ENCODE measurements at regions not wholly inside any gene's neighbourhood (a gene's known extent, or its start where the extent isn't known, plus 50 kb on each side); places are given as distances from the start of the nearest gene placed in this dataset.

DNA sequence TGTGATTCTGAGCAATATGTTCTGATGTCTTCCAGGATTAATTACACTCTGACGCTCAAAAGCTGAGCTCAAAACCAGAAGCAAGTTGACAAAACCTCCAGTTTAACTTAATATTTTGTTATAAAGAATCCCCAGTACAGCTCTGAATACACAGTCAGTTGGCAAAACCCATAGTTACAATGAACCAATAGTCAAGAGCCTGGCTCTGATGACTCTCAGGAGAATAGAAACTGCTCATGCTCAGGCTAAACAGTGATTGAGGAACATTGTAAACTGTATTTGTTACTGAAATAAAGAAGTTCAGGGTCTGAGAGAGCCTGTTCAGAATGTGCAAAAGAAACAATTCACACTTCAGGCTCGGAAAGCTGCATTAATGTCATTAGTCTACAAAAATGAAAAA is 1565.9 kb downstream of the SUCLG1 start:
- Histone ChIP-seq H4K20me1 (ENCODE audit: insufficient read depth) (no peaks in the 10 kb centered on the region), H3K4me1 (ENCODE audit: insufficient read depth) (no peaks in the 10 kb centered on the region), H3K4me2 (ENCODE audit: unreplicated experiment) (no peak overlapping the region), H3K9me3 (ENCODE audit: low read depth) (no peaks in the 10 kb centered on the region), H3K27me3 (replicated peaks; ENCODE audit: insufficient read depth) (no peaks in the 10 kb centered on the region), H3K27ac (no peak overlapping the region), H3K9me2 (ENCODE audit: insufficient read depth) (no peaks in the 10 kb centered on the region), H3F3A (ENCODE audit: insufficient read depth) (no peaks in the 10 kb centered on the region), H2AFZ (no peak overlapping the region), H3K4me3 (no peak overlapping the region), H3K9ac (no peak overlapping the region), H3K79me2 (ENCODE audit: insufficient read depth) (no peaks in the 10 kb centered on the region), H3K36me3 (ENCODE audit: low read depth) (no peaks in the 10 kb centered on the region)
- no peak for DNase-seq
- TF ChIP-seq EZH2 (IDR thresholded peaks at IDR 0.05; ENCODE audit: insufficient read depth, poor library complexity, severe bottlenecking) = no peak
- no peak for TF ChIP-seq EZH2phosphoT487 (IDR thresholded peaks at IDR 0.05; ENCODE audit: insufficient read depth, low read depth)
- 16 to 21% methylated on average over 2 of the region's 2 CpGs for WGBS, 2 experiments (ENCODE audit: low coverage in 1 of 2, low lambda C conversion rate in 2 of 2, missing lambda C conversion rate in 2 of 2)
- in situ Hi-C loops (cut with MboI) = no loop called here

DNA sequence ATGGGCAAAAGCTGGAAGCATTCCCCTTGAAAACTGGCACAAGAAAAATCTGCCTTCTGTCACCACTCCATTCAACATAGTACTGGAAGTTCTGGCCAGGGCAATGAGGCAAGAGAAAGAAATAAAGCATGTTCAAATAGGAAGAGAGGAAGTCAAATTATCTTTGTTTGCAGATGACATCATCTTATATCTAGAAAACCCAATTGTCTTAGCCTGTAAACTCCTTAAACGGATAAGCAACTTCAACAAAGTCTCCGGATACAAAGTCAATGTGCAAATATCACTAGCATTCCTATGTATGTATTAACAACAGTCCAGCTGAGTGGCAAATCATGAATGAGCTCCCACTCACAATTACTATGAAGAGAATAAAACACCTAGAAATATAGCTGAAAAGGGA is 1579.3 kb downstream of the SUCLG1 start:
- WGBS, 2 experiments (ENCODE audit: low coverage in 1 of 2, low lambda C conversion rate in 2 of 2, missing lambda C conversion rate in 2 of 2) = 33 to 34% methylated on average over 2 of the region's 2 CpGs
- no peaks in the 10 kb centered on the region for H3F3A ChIP-seq (ENCODE audit: insufficient read depth)
- no peaks in the 10 kb centered on the region for H3K36me3 ChIP-seq (ENCODE audit: low read depth)
- H3K4me3 ChIP-seq = no peak overlapping the region
- in situ Hi-C loops (cut with MboI) = no loop called here
- TF ChIP-seq EZH2phosphoT487 (IDR thresholded peaks at IDR 0.05; ENCODE audit: insufficient read depth, low read depth) (no peak), EZH2 (IDR thresholded peaks at IDR 0.05; ENCODE audit: insufficient read depth, poor library complexity, severe bottlenecking) (no peak)
- H2AFZ ChIP-seq = no peak overlapping the region
- no peak overlapping the region for H3K4me2 ChIP-seq (ENCODE audit: unreplicated experiment)
- no peak for DNase-seq
- H3K79me2 ChIP-seq (ENCODE audit: insufficient read depth) = no peaks in the 10 kb centered on the region
- no peaks in the 10 kb centered on the region for H3K4me1 ChIP-seq (ENCODE audit: insufficient read depth)
- H3K27ac ChIP-seq = no peak overlapping the region
- no peaks in the 10 kb centered on the region for H3K27me3 ChIP-seq (replicated peaks; ENCODE audit: insufficient read depth)
- H3K9ac ChIP-seq = no peak overlapping the region
- no peaks in the 10 kb centered on the region for H4K20me1 ChIP-seq (ENCODE audit: insufficient read depth)
- H3K9me2 ChIP-seq (ENCODE audit: insufficient read depth) = no peaks in the 10 kb centered on the region
- H3K9me3 ChIP-seq (ENCODE audit: low read depth) = no peaks in the 10 kb centered on the region

DNA sequence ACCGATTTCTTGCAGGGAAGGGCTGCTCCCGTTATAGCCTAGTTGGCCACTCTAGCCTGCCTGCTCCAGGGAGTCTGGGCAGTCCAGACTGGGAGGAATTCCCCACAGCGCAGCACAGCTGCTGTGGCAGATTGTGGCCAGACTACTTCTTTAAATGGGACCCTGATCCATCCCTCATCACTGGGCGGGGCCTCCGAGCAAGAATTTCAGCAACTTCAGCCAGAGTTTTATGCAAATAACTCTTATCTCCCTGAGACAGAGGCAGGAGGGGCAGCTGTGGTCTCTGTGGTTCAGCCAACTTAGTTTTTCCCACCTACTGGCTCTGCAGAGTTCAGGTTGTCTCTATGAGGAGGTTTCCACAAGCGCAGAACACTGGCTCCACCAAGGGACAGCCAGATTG is 1583.2 kb downstream of the SUCLG1 start:
- H2AFZ ChIP-seq = no peak overlapping the region
- no peaks in the 10 kb centered on the region for H3K4me1 ChIP-seq (ENCODE audit: insufficient read depth)
- H4K20me1 ChIP-seq (ENCODE audit: insufficient read depth) = no peaks in the 10 kb centered on the region
- in situ Hi-C loops (cut with MboI) = no loop called here
- WGBS, 2 experiments (ENCODE audit: low coverage in 1 of 2, low lambda C conversion rate in 2 of 2, missing lambda C conversion rate in 2 of 2) = 31 to 37% methylated on average over 6 of the region's 6 CpGs
- no peaks in the 10 kb centered on the region for H3F3A ChIP-seq (ENCODE audit: insufficient read depth)
- H3K4me3 ChIP-seq = no peak overlapping the region
- no peak overlapping the region for H3K9ac ChIP-seq
- H3K4me2 ChIP-seq (ENCODE audit: unreplicated experiment) = no peak overlapping the region
- no peaks in the 10 kb centered on the region for H3K79me2 ChIP-seq (ENCODE audit: insufficient read depth)
- H3K36me3 ChIP-seq (ENCODE audit: low read depth) = no peaks in the 10 kb centered on the region
- no peaks in the 10 kb centered on the region for H3K9me2 ChIP-seq (ENCODE audit: insufficient read depth)
- no peak overlapping the region for H3K27ac ChIP-seq
- no peaks in the 10 kb centered on the region for H3K27me3 ChIP-seq (replicated peaks; ENCODE audit: insufficient read depth)
- no peak for DNase-seq
- TF ChIP-seq EZH2 (IDR thresholded peaks at IDR 0.05; ENCODE audit: insufficient read depth, poor library complexity, severe bottlenecking) (no peak), EZH2phosphoT487 (IDR thresholded peaks at IDR 0.05; ENCODE audit: insufficient read depth, low read depth) (no peak)
- H3K9me3 ChIP-seq (ENCODE audit: low read depth) = peaks cover 8% of the 10 kb centered on the region

DNA sequence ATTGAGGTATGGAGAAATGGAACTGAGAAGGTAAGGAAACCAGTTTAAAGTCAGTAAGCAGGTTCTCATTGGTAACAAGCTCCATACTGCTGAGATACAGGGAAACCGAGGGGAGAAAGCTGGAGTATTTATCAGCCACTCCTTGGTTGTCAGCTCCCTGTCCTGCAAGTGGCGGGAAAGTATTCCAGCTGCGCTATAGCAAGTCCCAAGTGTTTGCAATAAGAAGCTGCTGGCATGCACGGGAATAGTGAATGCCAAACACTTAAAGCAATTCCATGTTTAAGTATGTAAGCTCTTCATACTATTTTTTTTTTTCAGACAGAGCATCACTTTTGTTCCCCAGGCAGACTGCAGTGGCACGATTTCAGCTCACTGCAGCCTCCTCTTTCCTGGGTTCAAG is 1601.1 kb downstream of the SUCLG1 start:
- H3F3A ChIP-seq (ENCODE audit: insufficient read depth) = no peaks in the 10 kb centered on the region
- 12 to 14% methylated on average over 5 of the region's 5 CpGs for WGBS, 2 experiments (ENCODE audit: low coverage in 1 of 2, low lambda C conversion rate in 2 of 2, missing lambda C conversion rate in 2 of 2)
- no peaks in the 10 kb centered on the region for H3K9me3 ChIP-seq (ENCODE audit: low read depth)
- H4K20me1 ChIP-seq (ENCODE audit: insufficient read depth) = no peaks in the 10 kb centered on the region
- no peaks in the 10 kb centered on the region for H3K36me3 ChIP-seq (ENCODE audit: low read depth)
- no peak for DNase-seq
- H3K9me2 ChIP-seq (ENCODE audit: insufficient read depth) = no peaks in the 10 kb centered on the region
- no peaks in the 10 kb centered on the region for H3K4me1 ChIP-seq (ENCODE audit: insufficient read depth)
- H3K4me3 ChIP-seq = no peak overlapping the region
- TF ChIP-seq EZH2 (IDR thresholded peaks at IDR 0.05; ENCODE audit: insufficient read depth, poor library complexity, severe bottlenecking) (no peak), EZH2phosphoT487 (IDR thresholded peaks at IDR 0.05; ENCODE audit: insufficient read depth, low read depth) (no peak)
- H2AFZ ChIP-seq = no peak overlapping the region
- no peak overlapping the region for H3K27ac ChIP-seq
- in situ Hi-C loops (cut with MboI) = no loop called here
- no peak overlapping the region for H3K9ac ChIP-seq
- H3K27me3 ChIP-seq (replicated peaks; ENCODE audit: insufficient read depth) = no peaks in the 10 kb centered on the region
- no peak overlapping the region for H3K4me2 ChIP-seq (ENCODE audit: unreplicated experiment)
- H3K79me2 ChIP-seq (ENCODE audit: insufficient read depth) = no peaks in the 10 kb centered on the region

DNA sequence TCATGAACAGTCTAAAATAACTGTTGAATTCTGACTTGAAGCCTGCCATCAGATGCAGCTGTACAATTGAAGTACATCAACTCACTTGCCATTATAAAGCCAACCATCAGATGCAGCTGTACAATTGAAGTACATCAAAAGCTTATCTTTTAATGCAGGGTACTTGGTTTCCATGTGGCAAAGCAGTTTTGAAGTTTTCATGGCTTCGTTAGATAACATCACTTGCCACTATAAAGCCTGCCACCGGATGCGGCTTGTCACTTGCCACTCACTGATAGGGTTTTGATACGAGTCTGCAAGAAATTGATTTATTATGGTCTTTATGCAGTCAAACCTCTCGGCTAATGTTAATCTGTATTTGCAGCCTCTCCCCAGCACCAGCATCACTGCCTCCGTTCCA is 1605.8 kb downstream of the SUCLG1 start:
- 39 to 46% methylated on average over 6 of the region's 6 CpGs for WGBS, 2 experiments (ENCODE audit: low coverage in 1 of 2, low lambda C conversion rate in 2 of 2, missing lambda C conversion rate in 2 of 2)
- TF ChIP-seq EZH2 (IDR thresholded peaks at IDR 0.05; ENCODE audit: insufficient read depth, poor library complexity, severe bottlenecking) (no peak), EZH2phosphoT487 (IDR thresholded peaks at IDR 0.05; ENCODE audit: insufficient read depth, low read depth) (no peak)
- no peak overlapping the region for H3K27ac ChIP-seq

More for the DNA sequence above, 1605.8 kb downstream of the SUCLG1 start:
- H3K79me2 ChIP-seq (ENCODE audit: insufficient read depth) = no peaks in the 10 kb centered on the region
- H3K9me2 ChIP-seq (ENCODE audit: insufficient read depth) = no peaks in the 10 kb centered on the region
- no peak for DNase-seq
- no peak overlapping the region for H3K4me3 ChIP-seq
- in situ Hi-C loops (cut with MboI) = no loop called here
- H3K9ac ChIP-seq = no peak overlapping the region
- H4K20me1 ChIP-seq (ENCODE audit: insufficient read depth) = no peaks in the 10 kb centered on the region
- H3K4me1 ChIP-seq (ENCODE audit: insufficient read depth) = no peaks in the 10 kb centered on the region
- H3K9me3 ChIP-seq (ENCODE audit: low read depth) = no peaks in the 10 kb centered on the region
- H3K36me3 ChIP-seq (ENCODE audit: low read depth) = no peaks in the 10 kb centered on the region
- no peak overlapping the region for H2AFZ ChIP-seq
- no peaks in the 10 kb centered on the region for H3F3A ChIP-seq (ENCODE audit: insufficient read depth)
- no peaks in the 10 kb centered on the region for H3K27me3 ChIP-seq (replicated peaks; ENCODE audit: insufficient read depth)
- H3K4me2 ChIP-seq (ENCODE audit: unreplicated experiment) = no peak overlapping the region

Data from GM23248 (cell line).